Activated CD4-positive, alpha-beta T cell treated with anti-CD3 and anti-CD28 coated beads for 48 hours (primary cell): ENCODE measurements at regions not wholly inside any gene's neighbourhood (a gene's known extent, or its start where the extent isn't known, plus 50 kb on each side); places are given as distances from the start of the nearest gene placed in this dataset.
"Not testable (repeated sequence)": the region's sequence is repeated elsewhere in the genome, so short reads cannot be mapped to it uniquely, and the experiment has no call there.

Source experiments
- DNase-seq: peaks from one replicate; pipeline ENCODE4 v3.0.0-alpha.2; 2020

DNA sequence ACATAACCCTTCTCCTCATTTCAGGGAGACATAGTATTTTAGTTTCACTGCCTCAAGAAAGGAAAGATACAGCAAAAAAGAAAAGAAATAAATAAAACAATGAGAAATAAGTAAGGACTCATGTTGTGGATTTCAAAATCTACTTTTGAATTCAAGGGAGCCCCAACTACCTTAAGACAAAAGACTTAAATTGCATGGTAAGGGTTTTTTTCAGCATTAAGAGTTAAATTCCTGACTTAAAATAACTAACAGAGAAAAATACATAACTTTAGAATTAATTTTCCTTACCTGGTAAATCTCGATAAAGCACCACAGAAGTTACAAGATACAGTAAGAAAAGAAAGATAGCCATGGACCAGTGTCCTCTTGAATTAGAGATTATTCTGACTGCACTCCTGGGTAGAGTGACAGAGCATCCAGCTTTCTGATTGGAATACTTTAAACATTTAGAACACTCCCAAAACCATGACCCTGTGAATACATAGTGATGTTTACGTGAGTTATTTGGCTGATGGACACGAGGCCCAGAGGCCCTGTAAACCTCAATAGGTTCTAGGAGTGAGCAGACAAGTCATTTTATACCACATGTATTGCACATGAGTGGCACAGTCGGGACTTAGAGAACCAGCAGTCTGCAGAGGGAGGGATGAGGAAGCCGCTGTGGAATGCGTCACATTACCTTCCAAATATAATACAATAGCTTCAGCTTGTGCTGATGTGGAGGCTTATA, 292.5 kb upstream of the SEMA3C start:
- DNase-seq: no peak

DNA sequence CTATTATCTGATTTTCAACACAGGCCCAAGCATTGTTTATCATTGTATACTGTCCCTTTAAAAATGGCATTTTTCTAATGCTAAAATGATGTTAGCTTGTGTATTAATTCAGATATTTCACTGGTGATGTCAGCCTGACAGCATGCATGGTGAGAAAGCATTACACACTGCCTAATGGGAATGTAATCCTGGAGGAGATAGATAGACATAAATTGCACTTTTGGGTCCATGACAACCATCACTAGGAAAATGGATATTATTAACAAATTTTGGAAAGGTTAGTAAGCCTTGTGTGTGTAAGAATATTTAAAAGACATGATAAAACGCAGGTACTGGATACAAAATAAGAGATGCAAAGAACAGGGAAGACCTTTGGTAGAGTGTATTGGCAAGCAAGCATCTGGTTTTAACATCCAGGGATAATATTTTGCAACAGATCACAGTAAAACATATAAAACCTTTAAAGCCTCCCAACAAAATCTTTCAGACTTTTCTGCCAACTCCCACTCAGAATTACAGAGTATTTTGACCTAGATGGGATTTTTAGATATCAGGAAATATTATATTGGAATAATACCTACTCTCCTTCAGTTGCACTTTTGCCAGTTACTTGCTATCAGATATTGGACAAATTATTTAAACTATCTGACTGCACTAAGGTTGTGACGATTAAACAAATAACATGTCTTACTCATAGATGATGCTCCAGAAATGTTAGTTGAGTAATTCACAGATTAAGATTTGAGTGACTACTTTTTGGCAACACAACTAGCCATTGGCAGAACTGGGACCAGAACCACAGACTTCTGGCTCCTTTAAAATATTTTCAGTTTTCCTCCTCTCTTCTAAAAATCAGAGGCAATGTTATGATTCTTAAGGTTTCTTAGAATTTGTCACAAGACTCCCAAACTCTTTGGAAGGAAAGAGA, 291.6 kb upstream of the SEMA3C start:
- DNase-seq: no peak

DNA sequence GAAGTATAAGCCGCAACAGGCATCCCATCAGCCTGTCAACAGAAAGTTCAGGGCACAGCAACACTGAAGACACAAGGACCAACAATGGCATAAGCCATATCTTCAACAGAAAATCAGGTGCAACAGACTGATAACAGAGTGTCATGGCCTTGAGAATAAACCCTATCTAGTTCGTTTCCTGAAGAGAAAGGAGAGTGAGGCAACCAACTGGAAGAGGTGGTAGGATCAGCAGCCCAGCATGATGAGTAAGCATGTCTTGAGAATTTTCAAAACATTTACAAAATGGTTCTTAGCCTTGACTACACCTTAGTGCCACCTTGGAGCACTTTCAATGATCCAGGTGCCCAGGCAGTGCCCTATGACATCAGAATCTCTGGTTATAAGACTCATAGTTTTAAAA, 290.2 kb upstream of the SEMA3C start:
- no peak for DNase-seq

DNA sequence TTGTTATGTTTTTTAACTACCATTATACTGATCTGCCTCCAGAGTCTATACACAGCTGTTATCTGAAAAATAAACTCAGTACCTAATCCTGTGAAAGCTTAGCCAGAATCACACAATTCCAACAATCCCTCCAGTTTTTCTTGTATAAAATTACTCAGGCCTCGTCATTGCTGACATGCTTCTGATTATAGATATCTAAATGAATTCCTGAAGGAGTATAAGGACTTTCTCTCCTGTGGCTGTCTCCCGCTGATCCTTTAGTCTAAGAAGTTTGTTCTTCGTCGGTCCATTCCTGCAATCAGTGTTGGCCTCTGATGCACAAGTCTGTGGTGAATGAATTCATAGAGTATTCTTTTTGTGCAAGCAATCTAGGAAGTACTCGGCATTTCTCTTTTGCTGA, 288.9 kb upstream of the SEMA3C start:
- DNase-seq: no peak

DNA sequence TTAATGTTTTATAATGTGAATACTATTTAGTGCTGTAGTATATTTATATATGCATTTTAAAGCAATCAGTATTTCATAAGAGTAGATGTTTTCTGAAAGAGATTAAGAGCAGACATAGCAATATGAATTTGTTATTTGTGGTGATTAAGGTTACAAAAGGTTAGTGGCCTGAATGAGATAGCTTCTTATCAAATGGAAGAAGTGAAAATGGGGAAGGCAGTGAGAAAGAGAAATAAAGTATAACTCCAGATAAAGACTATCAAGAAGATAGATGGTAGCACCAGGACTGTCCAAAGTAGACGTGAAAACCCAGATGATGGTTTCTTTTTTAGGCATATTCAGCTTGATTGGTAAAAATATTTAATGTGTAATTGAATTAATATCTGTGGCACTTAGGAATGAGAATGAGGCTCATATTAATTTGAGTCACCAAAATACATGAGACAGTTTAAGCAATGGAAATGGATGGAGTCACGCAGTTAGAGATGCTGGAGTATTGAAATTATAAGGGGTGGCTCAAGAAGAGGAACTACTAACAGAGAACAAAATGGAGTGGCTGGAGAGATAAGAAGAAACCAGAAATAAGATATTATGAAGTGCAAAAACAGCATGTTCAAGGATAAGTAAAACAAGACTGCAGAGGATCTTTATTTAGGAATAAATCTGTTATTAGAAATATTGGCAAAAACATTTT, 288.0 kb upstream of the SEMA3C start:
- no peak for DNase-seq

DNA sequence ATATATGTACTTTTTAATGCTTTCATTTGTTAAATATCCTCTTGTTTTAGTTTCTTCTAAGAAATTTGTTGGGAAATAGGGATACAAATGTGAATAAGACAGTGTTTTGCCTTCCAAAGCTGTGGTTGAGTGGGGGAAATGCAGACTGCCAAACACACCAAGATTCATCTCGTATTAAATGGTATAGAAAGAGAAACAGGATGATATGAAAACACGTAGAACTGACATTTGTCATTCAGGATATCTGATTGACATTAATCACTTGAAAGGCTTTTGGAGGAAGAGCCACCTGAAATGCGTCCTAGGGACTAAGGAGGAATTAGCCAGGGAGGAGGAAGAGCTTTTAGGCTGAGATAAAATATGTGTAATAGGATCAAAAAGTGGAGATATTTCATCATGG, 287.4 kb upstream of the SEMA3C start:
- no peak for DNase-seq

DNA sequence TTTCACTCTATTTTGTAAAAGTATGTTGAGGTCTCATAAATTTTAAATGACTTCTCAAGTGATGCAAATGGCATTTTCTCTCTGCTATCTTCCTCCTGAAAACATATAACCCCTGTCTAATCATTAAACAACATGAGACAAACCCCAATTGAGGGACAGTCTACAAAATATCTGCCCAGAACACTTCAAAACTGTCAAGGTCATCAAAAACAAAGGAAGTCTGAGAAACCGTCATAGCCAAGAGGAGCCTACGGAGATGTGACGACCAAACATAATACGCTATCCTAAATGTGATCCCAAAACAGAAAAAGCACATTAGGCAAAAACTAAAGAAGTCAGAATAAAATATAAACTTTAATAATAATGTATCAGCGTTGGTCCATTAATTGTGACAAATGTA, 282.3 kb upstream of the SEMA3C start:
- DNase-seq: no peak

DNA sequence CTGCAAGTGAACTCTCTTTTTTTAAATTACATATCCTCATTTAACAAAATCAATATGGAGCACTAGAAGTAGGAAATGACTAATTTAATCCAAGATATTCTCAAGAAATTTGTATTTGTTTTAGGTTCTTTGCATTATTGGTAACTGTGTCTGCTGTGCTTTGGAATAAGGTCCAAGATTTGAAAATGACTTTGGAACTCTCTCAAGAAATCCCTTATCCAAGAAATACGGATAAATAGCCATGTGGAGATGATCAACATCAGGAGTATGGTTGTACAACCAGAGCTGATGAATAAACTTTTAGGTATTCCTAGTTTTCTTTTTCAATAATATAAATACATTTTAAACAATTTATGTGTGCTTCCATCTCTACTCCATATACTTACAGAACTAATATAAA, 279.9 kb upstream of the SEMA3C start:
- DNase-seq: no peak

DNA sequence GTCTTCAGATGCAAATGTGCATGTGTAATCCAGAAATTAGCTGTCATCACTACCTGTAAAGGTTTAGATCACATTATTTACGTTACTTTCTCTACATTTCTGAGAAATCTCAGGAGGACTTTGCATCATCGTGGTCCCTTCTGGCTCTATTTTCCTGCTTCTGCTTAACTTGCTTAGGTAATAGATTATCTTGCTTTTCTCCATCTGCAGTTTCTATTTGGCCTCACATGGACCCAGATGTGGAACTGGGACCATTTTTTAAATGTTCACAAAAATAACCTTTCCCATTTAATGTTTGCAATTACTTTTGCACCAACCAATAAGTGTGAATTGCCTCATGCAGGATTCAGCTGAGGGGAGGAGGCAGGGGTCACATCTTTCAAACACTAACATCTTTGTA, 278.4 kb upstream of the SEMA3C start:
- no peak for DNase-seq

DNA sequence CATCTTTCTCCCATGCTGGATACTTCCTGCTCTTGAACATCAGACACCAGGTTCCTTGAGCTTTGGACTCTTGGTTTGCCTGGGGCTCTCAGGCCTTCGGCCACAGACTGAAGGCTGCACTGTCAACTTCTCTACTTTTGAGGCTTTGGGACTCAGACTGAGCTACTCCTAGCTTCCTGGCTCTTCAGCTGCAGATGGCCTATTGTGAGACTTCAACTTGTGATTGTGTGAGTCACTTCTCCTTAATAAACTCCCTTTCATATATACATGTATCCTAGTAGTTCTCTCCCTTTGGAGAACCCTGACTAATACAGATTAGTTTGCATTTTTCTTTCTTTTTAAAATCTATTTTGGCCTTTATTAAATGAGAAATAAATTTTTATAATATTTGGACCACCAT, 276.2 kb upstream of the SEMA3C start:
- DNase-seq: no peak

DNA sequence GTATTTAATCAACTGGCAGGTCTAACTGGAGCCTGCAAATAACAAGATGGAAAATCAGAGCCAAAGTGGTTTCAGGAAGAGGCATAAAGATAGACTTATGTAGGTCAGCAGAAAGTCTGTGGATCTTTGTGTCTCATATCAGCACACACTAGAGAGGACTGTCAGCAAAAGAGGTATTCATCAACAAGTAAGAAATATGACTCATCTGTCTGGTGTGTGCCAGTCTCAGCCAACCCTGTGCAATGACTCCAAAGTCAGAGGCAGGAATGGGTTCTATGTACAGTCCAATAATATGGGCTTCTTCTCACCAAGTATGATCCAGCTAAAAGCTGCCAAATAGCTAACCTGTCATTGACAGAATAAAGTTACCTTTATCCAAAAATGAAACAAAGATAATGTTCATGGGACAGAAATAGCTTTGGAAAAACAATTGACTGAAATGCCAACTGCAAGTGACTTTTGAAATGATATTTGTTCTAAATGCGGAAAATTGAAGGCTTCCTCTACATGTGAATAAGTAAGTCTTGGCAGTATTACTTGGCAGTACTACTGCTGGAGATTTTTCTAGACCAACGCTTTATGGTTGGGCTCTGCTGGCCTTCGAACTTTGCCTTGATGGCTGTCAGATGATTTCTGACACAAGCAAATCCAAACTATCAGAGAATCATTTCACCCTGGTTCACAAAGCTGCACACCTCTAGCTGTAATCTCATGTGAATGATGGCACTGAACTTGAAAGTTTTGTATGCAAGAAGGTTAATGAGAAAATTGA, 272.3 kb upstream of the SEMA3C start:
- DNase-seq: no peak

DNA sequence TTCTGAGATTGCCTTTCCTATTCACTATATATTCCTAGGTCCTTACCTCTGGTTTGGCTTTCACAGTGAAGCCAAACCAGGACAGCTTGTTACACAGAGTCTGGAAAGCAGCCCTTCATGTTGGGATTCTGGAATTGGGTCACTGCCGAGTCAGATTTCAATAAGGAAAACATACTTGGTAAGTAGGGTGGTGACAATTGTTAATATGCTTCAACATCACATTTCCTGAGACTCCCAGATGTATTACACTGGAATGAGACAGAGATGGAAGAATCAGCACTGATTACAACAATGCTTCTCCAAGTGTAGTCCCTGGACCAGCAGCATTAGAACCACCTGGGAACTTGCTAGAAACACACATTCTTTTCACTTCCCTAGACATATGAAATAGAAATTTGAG, 268.9 kb upstream of the SEMA3C start:
- no peak for DNase-seq

DNA sequence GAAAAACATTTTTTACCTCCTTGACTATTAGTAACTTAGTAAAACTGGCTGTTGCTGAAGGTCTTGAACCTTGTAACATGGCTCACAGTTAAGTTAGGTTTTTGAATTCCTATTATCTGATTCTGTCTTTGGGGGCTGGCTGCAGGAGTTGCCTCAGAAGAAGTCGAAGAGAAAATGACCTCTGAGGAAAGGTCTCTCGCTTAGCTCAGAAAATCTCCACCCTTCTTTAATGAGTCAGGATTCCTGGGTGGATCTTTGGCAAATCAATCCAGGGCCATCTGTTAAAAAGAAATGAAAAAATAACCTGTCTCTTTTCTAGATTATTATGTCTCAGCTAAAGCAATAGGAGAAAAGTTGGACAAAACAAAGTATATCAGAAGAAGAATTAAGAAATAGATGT, 267.8 kb upstream of the SEMA3C start:
- DNase-seq: no peak

DNA sequence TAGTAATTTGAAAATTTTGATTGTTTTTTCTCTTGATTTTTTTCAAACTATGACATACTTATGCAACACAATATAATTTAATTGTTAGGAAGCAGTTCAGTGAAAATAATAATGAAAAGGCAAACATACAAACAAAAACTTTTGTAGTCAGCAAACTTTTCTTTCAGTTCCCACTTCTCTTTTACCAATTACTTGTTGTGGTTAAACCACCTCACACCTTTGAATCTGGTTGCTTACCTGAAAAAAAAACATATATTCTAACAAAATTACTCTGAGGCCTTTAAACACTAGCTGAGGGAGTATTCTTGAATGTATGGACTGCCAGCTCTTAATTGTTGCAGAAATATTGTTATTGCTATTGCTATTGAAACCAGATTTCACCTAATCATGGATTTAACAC, 266.2 kb upstream of the SEMA3C start:
- no peak for DNase-seq

DNA sequence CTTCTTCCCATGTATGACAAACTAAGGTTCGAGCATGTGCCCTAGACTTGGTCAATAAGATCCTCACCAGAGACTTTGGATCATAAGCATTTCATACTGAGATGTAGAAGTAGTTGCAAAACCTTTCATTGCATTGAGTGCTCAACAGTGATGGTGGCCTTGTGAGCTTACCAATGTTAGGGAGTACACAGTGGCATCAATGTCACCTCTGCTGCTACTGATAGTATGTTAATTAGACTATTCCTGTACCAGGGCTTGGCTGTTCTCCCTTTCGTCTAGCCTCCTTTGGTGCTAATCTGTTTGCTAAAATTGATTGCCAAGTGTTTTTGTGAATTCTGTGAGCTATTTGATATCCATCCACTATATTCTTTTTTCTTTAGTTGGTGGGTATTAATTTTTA, 264.5 kb upstream of the SEMA3C start:
- DNase-seq: no peak

DNA sequence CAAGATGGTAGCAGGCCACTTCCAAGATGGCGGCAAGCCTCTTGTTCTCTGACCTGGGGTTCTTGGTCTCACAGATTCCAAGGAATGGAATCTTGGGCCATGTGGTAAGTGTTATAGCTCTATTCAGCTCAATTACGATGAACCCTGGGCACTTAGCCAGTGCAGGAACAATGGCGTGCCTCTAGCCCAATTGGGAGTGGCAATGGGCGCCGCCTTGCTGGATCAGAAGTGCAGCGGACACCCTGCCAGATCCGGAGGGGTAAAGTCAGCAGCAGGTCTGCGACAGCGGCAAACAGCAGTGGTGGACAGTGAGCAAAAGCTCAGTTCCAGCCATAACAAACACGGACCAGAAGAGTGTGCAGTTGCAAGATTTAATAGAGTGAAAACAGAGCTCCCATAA, 263.2 kb upstream of the SEMA3C start:
- not testable (repeated sequence) for DNase-seq

DNA sequence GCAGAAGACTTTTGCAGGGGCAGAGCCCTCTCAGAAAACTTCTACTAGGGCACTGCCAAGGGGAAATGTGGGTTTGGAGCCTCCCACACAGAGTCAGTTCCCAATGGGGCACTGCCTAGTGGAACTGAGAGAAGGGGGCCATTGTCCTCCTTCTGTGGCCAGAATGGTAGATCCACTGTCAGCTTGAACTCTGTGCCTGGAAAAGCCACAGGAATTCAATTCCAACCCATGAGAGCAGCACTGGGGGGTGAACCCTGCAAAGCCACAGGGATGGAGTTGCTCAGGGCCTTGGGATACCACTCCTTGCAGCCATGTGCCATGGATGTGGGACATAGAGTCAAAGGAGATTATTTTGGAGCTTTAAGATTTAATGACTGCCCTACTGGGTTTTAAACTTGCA, 262.2 kb upstream of the SEMA3C start:
- DNase-seq: no peak

DNA sequence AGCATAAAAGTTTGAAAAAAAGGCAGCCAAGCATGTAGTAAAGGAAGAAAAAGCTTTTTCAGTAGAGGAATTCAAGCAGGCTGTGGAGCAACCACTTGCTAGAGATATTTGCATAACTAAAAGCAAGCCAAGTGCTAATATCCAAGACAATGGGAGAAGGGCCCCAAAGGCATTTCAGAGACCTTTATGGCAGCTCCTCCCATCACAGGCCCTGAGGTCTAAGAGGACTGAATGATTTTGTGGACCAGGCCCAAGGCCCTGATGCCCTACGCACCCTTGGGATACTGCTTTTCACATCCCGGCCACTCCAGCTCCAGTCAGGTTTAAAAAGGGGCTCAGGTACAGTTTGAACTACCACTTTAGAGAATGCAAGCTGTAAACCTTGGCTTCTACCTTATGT, 261.7 kb upstream of the SEMA3C start:
- DNase-seq: no peak

DNA sequence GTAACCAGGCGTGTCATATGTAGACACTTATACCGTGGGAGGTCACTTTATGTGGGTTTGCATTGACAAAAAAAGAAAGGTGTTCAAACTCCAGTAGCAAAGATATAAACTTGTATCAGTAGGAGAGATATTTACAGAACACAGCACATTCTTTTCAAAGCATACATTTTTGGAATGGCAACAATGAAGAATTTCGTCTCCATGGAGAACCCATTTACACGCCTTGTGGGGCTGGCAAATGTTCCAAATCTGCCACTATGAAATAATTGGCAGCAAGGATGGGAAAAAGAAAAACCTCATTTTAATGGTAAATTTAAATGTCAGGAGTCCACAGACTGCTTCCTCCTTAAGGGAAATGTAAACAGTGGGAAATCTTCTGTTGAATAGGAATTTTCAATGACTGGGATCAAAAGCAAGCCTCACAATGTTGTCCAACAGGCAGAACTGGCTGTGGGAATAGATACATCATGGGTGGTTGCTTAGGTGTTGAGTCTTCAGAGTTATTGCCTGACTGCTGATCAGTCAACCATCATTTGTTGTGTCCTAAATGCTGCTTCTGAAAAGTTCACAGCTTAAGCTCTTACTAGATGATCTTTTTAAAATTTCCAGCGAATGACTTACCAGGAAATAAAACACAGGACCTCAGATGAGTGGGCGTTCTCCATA, 256.6 kb upstream of the SEMA3C start:
- DNase-seq: no peak

DNA sequence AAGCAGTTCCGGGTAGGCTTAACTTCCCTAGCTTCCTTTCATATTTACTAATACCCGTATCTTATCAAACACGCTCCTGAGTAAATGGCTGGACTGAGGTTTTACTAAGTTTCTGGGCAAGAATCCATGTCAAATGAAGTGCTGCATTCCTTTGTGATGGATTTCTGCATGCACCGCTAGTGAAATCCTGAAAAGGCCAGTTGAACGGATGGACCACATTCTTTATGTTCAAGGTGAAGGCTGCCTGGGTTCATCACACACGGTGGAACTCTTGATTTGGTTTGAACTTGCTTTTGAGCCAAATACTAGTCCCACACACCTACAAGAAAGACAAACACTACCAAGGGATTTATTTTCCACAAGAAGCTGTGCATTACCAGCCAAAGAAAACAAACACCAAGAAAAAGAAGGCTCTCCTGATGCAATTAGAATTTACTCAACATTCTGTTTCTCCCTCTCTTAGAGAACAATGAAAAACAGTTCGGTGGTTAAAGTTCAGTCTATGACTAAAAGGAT, 255.0 kb upstream of the SEMA3C start:
- no peak for DNase-seq

DNA sequence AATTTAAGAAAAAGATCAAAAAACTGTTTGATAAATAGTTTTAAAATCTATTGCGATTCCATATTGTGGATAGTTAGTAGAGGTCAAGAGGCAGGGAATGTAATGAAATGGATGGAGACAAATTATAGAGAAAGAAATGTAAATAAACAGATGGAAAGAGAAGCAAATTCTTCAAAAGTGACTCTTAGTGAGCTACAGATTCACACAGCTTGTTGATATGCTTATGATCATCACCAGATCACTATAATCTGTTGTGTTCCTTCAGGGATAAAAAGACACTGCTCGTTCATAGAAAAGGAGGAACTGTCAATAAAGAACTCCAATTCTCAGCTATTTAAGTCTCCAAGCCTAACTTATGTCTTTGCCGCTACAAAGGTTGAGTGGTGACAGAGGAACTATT, 251.4 kb upstream of the SEMA3C start:
- no peak for DNase-seq

DNA sequence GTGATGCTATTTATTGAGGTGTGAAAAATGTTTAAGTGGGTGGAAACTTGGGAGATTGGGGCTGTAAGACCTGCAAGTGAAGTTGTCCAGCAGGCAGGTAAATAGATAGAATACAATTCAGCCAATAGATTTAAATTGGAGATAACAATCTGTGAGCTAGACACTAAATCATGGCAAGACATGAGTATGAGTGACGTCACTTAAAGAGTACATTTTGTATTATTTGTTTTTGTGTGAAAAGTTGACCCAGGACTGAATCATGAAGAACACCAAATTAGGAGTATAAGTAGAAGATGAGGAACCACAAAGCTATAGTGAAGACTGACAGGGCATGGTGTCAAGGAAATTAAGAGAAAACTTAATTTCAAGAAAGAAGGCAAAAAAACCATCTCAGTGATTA, 249.1 kb upstream of the SEMA3C start:
- no peak for DNase-seq
